ENCODE measurements at regions not wholly inside any gene's neighbourhood (a gene's known extent, or its start where the extent isn't known, plus 50 kb on each side); places are given as distances from the start of the nearest gene placed in this dataset.

- no peak overlapping the region for H3K4me3 Mint-ChIP-seq
Measured at GRCh38 chr20:60263725-60264709, 305.8 kb downstream of the CDH26 start.

GRCh38 chr20:60266177-60266823 is 308.1 kb downstream of the CDH26 start:
- Mint-ChIP-seq H3K9me3 (peaks cover 2% of the 10 kb centered on the region), H3K36me3 (ENCODE audit: low read depth) (no peaks in the 10 kb centered on the region), H3K27me3 (no peaks in the 10 kb centered on the region), H3K4me1 (no peaks in the 10 kb centered on the region), H3K27ac (no peak overlapping the region), H3K4me3 (no peak overlapping the region)
- no peak for TF ChIP-seq CTCF (IDR thresholded peaks at IDR 0.05)
- intact Hi-C loops (cut with micrococcal nuclease) = no loop called here
- ChIA-PET CTCF (no interaction called here), POLR2A (no interaction called here)
- ATAC-seq (ENCODE audit: low read depth) = no peak
- DNase-seq = no peak

More at GRCh38 chr20:60263725-60264709, 305.8 kb downstream of the CDH26 start:
- Mint-ChIP-seq H3K9me3 (peaks cover 2% of the 10 kb centered on the region), H3K4me1 (no peaks in the 10 kb centered on the region), H3K27me3 (no peaks in the 10 kb centered on the region), H3K27ac (no peak overlapping the region), H3K36me3 (ENCODE audit: low read depth) (no peaks in the 10 kb centered on the region)
- intact Hi-C loops (cut with micrococcal nuclease) = no loop called here
- DNase-seq (no peak), ATAC-seq (ENCODE audit: low read depth) (no peak)
- ChIA-PET CTCF (interaction anchor here (1.2 to 3.0 kb wide), 2 partner anchors 206 to 317 kb away, joined by 5 to 14 read pairs; no protein-coding TSS in a partner anchor), POLR2A (no interaction called here)
- no peak for TF ChIP-seq CTCF (IDR thresholded peaks at IDR 0.05)

- ATAC-seq (ENCODE audit: low read depth) (no peak), DNase-seq (no peak)
- ChIA-PET POLR2A (no interaction called here), CTCF (no interaction called here)
- TF ChIP-seq CTCF (IDR thresholded peaks at IDR 0.05) = no peak
- no peaks in the 10 kb centered on the region for H3K27me3 Mint-ChIP-seq
- H3K9me3 Mint-ChIP-seq = peaks cover 2% of the 10 kb centered on the region
- no peaks in the 10 kb centered on the region for H3K4me1 Mint-ChIP-seq
- no peak overlapping the region for H3K27ac Mint-ChIP-seq
- H3K36me3 Mint-ChIP-seq (ENCODE audit: low read depth) = no peaks in the 10 kb centered on the region
- intact Hi-C loops (cut with micrococcal nuclease) = no loop called here
- no peak overlapping the region for H3K4me3 Mint-ChIP-seq
Measured at GRCh38 chr20:60268491-60268890, 310.3 kb downstream of the CDH26 start.

GRCh38 chr20:60269573-60270162 is 311.4 kb downstream of the CDH26 start:
- intact Hi-C loops (cut with micrococcal nuclease) = no loop called here
- Mint-ChIP-seq H3K27ac (no peak overlapping the region), H3K36me3 (ENCODE audit: low read depth) (no peaks in the 10 kb centered on the region), H3K4me3 (no peak overlapping the region), H3K4me1 (no peaks in the 10 kb centered on the region), H3K27me3 (no peaks in the 10 kb centered on the region), H3K9me3 (peaks cover 2% of the 10 kb centered on the region)
- ChIA-PET CTCF (no interaction called here), POLR2A (no interaction called here)
- TF ChIP-seq CTCF (IDR thresholded peaks at IDR 0.05) = no peak
- DNase-seq = no peak
- no peak for ATAC-seq (ENCODE audit: low read depth)

GRCh38 chr20:60270341-60270740 is 312.1 kb downstream of the CDH26 start:
- no peak for TF ChIP-seq CTCF (IDR thresholded peaks at IDR 0.05)
- POLR2A ChIA-PET = no interaction called here
- no peaks in the 10 kb centered on the region for H3K36me3 Mint-ChIP-seq (ENCODE audit: low read depth)
- CTCF ChIA-PET = no interaction called here
- no peak overlapping the region for H3K27ac Mint-ChIP-seq
- no peaks in the 10 kb centered on the region for H3K27me3 Mint-ChIP-seq
- no peak overlapping the region for H3K4me3 Mint-ChIP-seq
- H3K9me3 Mint-ChIP-seq = peaks cover 2% of the 10 kb centered on the region
- no peak for ATAC-seq (ENCODE audit: low read depth)
- H3K4me1 Mint-ChIP-seq = no peaks in the 10 kb centered on the region
- intact Hi-C loops (cut with micrococcal nuclease) = no loop called here
- no peak for DNase-seq

All from activated B cell treated with CpG ODN at 0.5 μM for 24 hours (primary cell).